Kidney (tissue), 13 donors: ENCODE measurements at regions not wholly inside any gene's neighbourhood (a gene's known extent, or its start where the extent isn't known, plus 50 kb on each side); places are given as distances from the start of the nearest gene placed in this dataset.

Experiments used
- DNase-seq, 5 donors: peaks; one replicate each; pipeline ENCODE4 v3.0.0-alpha.2; 2013 to 2020
- FAIRE-seq: peaks from 2 replicates; lab custom pipeline; 2012; peaks lifted over from hg19 to GRCh38; lab: Jason Lieb, UNC
- H3K27ac ChIP-seq, 2 donors: one replicate each; pipeline ENCODE4 v1.7.0; 2013; ENCODE audit warnings: low read depth in 2 of 2, low read length in 2 of 2, inconsistent platforms in 1 of 2
- H3K27me3 ChIP-seq: one replicate; pipeline ENCODE4 v1.7.1; 2013; ENCODE audit warnings: low read length, inconsistent platforms; ENCODE audit not compliant: control insufficient read depth, insufficient read depth
- H3K36me3 ChIP-seq, 3 donors: one replicate each; pipeline versions ENCODE4 v1.7.0 to v1.7.1; 2013; ENCODE audit warnings: low read length in 3 of 3, control low read depth in 1 of 3, inconsistent platforms in 1 of 3; ENCODE audit not compliant: insufficient read depth in 3 of 3, control insufficient read depth in 2 of 3
- H3K4me1 ChIP-seq, 3 donors: one replicate each; pipeline versions ENCODE4 v1.7.0 to v1.7.1; 2013; ENCODE audit warnings: low read length in 3 of 3, inconsistent platforms in 1 of 3, low read depth in 1 of 3; ENCODE audit not compliant: control insufficient read depth in 2 of 3, insufficient read depth in 2 of 3
- H3K4me3 ChIP-seq, 3 donors: one replicate each; pipeline versions ENCODE4 v1.7.0 to v1.8.1; 2013; ENCODE audit warnings: low read length in 3 of 3, control low read depth in 1 of 3, inconsistent platforms in 1 of 3
- H3K9ac ChIP-seq, 3 donors: one replicate each; pipeline versions ENCODE4 v1.7.0 to v1.7.1; 2013; ENCODE audit warnings: low read length in 3 of 3, control low read depth in 1 of 3, inconsistent platforms in 1 of 3
- H3K9me3 ChIP-seq, 3 donors: one replicate each; pipeline versions ENCODE4 v1.7.0 to v1.7.1; 2013; ENCODE audit warnings: low read length in 3 of 3, control low read depth in 1 of 3, inconsistent platforms in 1 of 3; ENCODE audit not compliant: control insufficient read depth in 2 of 3, insufficient read depth in 1 of 3
- CTCF ChIP-seq: IDR thresholded peaks from 3 replicates; pipeline ENCODE4 v1.5.1; 2012; ENCODE audit warnings: mild to moderate bottlenecking, moderate library complexity, borderline replicate concordance; ENCODE audit not compliant: insufficient read depth; ENCODE audit errors: extremely low read depth
- intact Hi-C: fragments of 100-400 bp; cut with DNase I; formaldehyde crosslinking; loops from one replicate; pipeline ENCODE4 v1.11.1; 2022
- donor health status: control.
- donor health status: control.
- donor health status: control.
- donor health status: control.
- donor health status: control.
- donor health status: DM: yes; HTN: yes; CAD: no.
- donor health status: Normal renal cell carcinoma (clear cell type).

- FAIRE-seq, result no peak
Measured at GRCh38 chr12:116415408-116416108, 138.1 kb upstream of the MED13L start.

GRCh38 chr12:116416166-116416565, 138.7 kb upstream of the MED13L start:
- Histone ChIP-seq H3K27me3 (no peaks in the 10 kb centered on the region), H3K36me3 (no peaks in the 10 kb centered on the region), H3K27ac (no peak overlapping the region), H3K9me3 (no peaks in the 10 kb centered on the region), H3K4me1 (no peaks in the 10 kb centered on the region), H3K4me3 (no peak overlapping the region), H3K9ac (no peak overlapping the region)
- FAIRE-seq (no peak), DNase-seq (no peak)
- no peak for TF ChIP-seq CTCF
- intact Hi-C loops, result no loop called here

More at GRCh38 chr12:116415408-116416108, 138.1 kb upstream of the MED13L start:
- H3K9ac ChIP-seq, result no peak overlapping the region
- no peak overlapping the region for H3K27ac ChIP-seq
- intact Hi-C loops, result no loop called here
- no peaks in the 10 kb centered on the region for H3K4me1 ChIP-seq
- no peaks in the 10 kb centered on the region for H3K36me3 ChIP-seq
- H3K9me3 ChIP-seq, result no peaks in the 10 kb centered on the region
- H3K27me3 ChIP-seq, result no peaks in the 10 kb centered on the region
- peak in 1 of 5 donors; percentile 15 for DNase-seq
- TF ChIP-seq CTCF, result no peak
- H3K4me3 ChIP-seq, result no peak overlapping the region

GRCh38 chr12:116418551-116418950, 140.6 kb upstream of the MAP1LC3B2 start:
- H3K9ac ChIP-seq, result no peak overlapping the region
- no peak overlapping the region for H3K27ac ChIP-seq
- H3K4me1 ChIP-seq, result no peaks in the 10 kb centered on the region
- TF ChIP-seq CTCF, result no peak
- no peak overlapping the region for H3K4me3 ChIP-seq
- FAIRE-seq (no peak), DNase-seq (no peak)
- intact Hi-C loops, result no loop called here
- no peaks in the 10 kb centered on the region for H3K27me3 ChIP-seq
- H3K36me3 ChIP-seq, result no peaks in the 10 kb centered on the region
- peaks cover 0 to 6% (median 0%) of the 10 kb centered on the region in 3 donors for H3K9me3 ChIP-seq
